Endodermal cell (in vitro differentiated cells): ENCODE measurements at regions not wholly inside any gene's neighbourhood (a gene's known extent, or its start where the extent isn't known, plus 50 kb on each side); places are given as distances from the start of the nearest gene placed in this dataset.
"Not testable (repeated sequence)": the region's sequence is repeated elsewhere in the genome, so short reads cannot be mapped to it uniquely, and the experiment has no call there.

Source experiments
- DNase-seq: peaks from one replicate; pipeline ENCODE4 v3.0.0-alpha.2; 2017
- H3K27ac ChIP-seq: 2 replicates; pipeline ENCODE4 v1.5.1; 2013; ENCODE audit warnings: mild to moderate bottlenecking, low read depth, low read length, moderate library complexity
- H3K27me3 ChIP-seq: 2 replicates; pipeline ENCODE4 v1.6.1; 2013; ENCODE audit warnings: mild to moderate bottlenecking, low read length, moderate library complexity; ENCODE audit not compliant: insufficient read depth, control insufficient read depth, poor library complexity, severe bottlenecking
- H3K36me3 ChIP-seq: 2 replicates; pipeline ENCODE4 v1.7.0; 2013; ENCODE audit warnings: mild to moderate bottlenecking, low read length, moderate library complexity; ENCODE audit not compliant: control insufficient read depth, insufficient read depth
- H3K4me1 ChIP-seq: one replicate; pipeline ENCODE4 v1.7.0; 2013; ENCODE audit warnings: low read length; ENCODE audit not compliant: control insufficient read depth, insufficient read depth
- H3K4me3 ChIP-seq: 2 replicates; pipeline ENCODE4 v1.5.1; 2013; ENCODE audit warnings: mild to moderate bottlenecking, low read length, moderate library complexity
- H3K9ac ChIP-seq: 2 replicates; pipeline ENCODE4 v1.6.1; 2013; ENCODE audit warnings: mild to moderate bottlenecking, low read length, moderate library complexity; ENCODE audit not compliant: poor library complexity, severe bottlenecking; ENCODE audit errors: extremely low read depth
- H3K9me3 ChIP-seq: 2 replicates; pipeline ENCODE4 v1.6.1; 2013; ENCODE audit warnings: mild to moderate bottlenecking, low read length, moderate library complexity; ENCODE audit not compliant: control insufficient read depth
- H3K27ac Mint-ChIP-seq: 2 replicates; pipeline ENCODE4 v1.8.0; 2020; ENCODE audit warnings: mixed read lengths
- H3K27me3 Mint-ChIP-seq: 2 replicates; pipeline ENCODE4 v1.8.0; 2021; ENCODE audit warnings: mild to moderate bottlenecking, mixed read lengths; ENCODE audit not compliant: insufficient read depth
- H3K36me3 Mint-ChIP-seq: 2 replicates; pipeline ENCODE4 v1.8.0; 2020; ENCODE audit warnings: low read depth, mixed read lengths
- H3K4me1 Mint-ChIP-seq: 2 replicates; pipeline ENCODE4 v1.8.0; 2020; ENCODE audit warnings: mixed read lengths
- H3K4me3 Mint-ChIP-seq: 2 replicates; pipeline ENCODE4 v1.8.0; 2020; ENCODE audit warnings: mild to moderate bottlenecking, moderate library complexity, mixed read lengths
- H3K9me3 Mint-ChIP-seq: 2 replicates; pipeline ENCODE4 v1.8.0; 2020; ENCODE audit warnings: mild to moderate bottlenecking, mixed read lengths
- CTCF ChIP-seq: fragments of 200-600 bp; sonication (generic); conservative IDR thresholded peaks from 2 replicates; pipeline ENCODE4 v1.5.0; 2021; ENCODE audit warnings: antibody characterized with exemption, mild to moderate bottlenecking
- WGBS, 2 experiments: methylation state at CpG; one replicate each; pipeline versions ENCODE4 v1.1.5 to v1.1.7; 2013; ENCODE audit warnings: missing lambda C conversion rate in 2 of 2, mixed read lengths in 1 of 2; ENCODE audit not compliant: insufficient coverage in 1 of 2, insufficient read length in 1 of 2; 5-methylcytosine and 5-hydroxymethylcytosine counted together

GRCh38 chr5:53302529-53302928 lies 177.9 kb upstream of the FST start:
- H3K27ac Mint-ChIP-seq = no peak overlapping the region
- DNase-seq = no peak
- peaks cover 11% of the 10 kb centered on the region for H3K9me3 Mint-ChIP-seq
- H3K36me3 Mint-ChIP-seq = no peaks in the 10 kb centered on the region
- TF ChIP-seq CTCF = no peak
- WGBS, 2 experiments = 89 to 100% methylated on average over 1 of the region's 1 CpG
- H3K27ac ChIP-seq = no peak overlapping the region
- H3K27me3 ChIP-seq = no peaks in the 10 kb centered on the region
- H3K4me3 Mint-ChIP-seq = no peak overlapping the region
- H3K36me3 ChIP-seq = no peaks in the 10 kb centered on the region
- H3K9ac ChIP-seq = no peak overlapping the region
- no peaks in the 10 kb centered on the region for H3K4me1 ChIP-seq
- no peak overlapping the region for H3K4me3 ChIP-seq
- no peaks in the 10 kb centered on the region for H3K9me3 ChIP-seq
- no peaks in the 10 kb centered on the region for H3K27me3 Mint-ChIP-seq
- no peaks in the 10 kb centered on the region for H3K4me1 Mint-ChIP-seq

DNA sequence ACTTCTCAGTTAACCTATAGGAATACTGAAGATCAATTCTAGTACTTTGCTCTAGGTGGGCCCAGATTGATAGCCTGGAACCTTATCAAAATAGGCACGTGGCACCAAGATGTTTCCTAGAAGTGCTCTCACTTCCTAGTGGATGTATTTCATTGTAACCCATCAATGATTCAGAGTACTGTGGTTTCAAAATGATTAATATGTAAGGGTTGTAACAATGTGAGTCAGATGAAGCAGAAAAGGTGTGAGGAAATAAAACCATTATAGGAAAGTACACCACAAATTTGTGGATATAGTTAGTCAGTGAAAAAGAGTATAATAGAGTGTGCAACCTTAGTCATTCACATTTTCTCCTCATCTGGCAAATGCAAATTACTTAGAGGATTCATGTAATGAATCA lies 177.3 kb upstream of the FST start:
- no peak overlapping the region for H3K4me3 Mint-ChIP-seq
- TF ChIP-seq CTCF = no peak
- H3K9ac ChIP-seq = no peak overlapping the region
- no peak overlapping the region for H3K27ac ChIP-seq
- 83 to 93% methylated on average over 1 of the region's 1 CpG for WGBS, 2 experiments
- H3K9me3 Mint-ChIP-seq = peaks cover 14% of the 10 kb centered on the region
- no peaks in the 10 kb centered on the region for H3K36me3 ChIP-seq
- H3K4me1 Mint-ChIP-seq = no peaks in the 10 kb centered on the region
- no peaks in the 10 kb centered on the region for H3K36me3 Mint-ChIP-seq
- H3K4me1 ChIP-seq = no peaks in the 10 kb centered on the region
- DNase-seq = no peak
- H3K27me3 ChIP-seq = no peaks in the 10 kb centered on the region
- no peak overlapping the region for H3K27ac Mint-ChIP-seq
- H3K4me3 ChIP-seq = no peak overlapping the region
- H3K9me3 ChIP-seq = no peaks in the 10 kb centered on the region
- no peaks in the 10 kb centered on the region for H3K27me3 Mint-ChIP-seq

- not testable (repeated sequence) for H3K36me3 ChIP-seq, H3K4me1 Mint-ChIP-seq, H3K36me3 Mint-ChIP-seq, H3K4me1 ChIP-seq, H3K27ac ChIP-seq, H3K27me3 ChIP-seq, H3K4me3 ChIP-seq, DNase-seq, H3K27me3 Mint-ChIP-seq, H3K4me3 Mint-ChIP-seq, H3K9me3 ChIP-seq, H3K27ac Mint-ChIP-seq, H3K9ac ChIP-seq
- H3K9me3 Mint-ChIP-seq = peaks cover 18% of the 10 kb centered on the region
- WGBS, 2 experiments = 75 to 100% methylated on average over 1 of the region's 1 CpG
These were observed 175.1 kb upstream of the FST start for GRCh38 chr5:53305316-53305715.

DNA sequence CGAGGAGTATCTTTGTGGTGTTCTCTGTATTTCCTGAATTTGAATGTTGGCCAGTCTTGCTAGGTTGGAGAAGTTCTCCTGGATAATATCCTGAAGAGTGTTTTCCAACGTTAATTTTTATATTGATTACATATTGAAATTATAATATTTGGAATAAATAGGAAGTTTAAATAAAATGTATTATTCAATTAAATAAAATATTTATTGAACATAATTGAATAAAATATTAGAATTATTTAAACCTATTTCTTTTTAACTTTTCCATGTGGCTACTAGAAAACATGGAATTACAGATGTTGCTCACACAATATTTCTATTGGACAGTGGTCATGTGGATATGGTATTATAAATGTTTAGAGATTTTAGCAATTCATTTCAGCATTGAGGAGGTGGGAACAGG lies 170.8 kb upstream of the FST start:
- Histone ChIP-seq H3K36me3 (no peaks in the 10 kb centered on the region), H3K9ac (no peak overlapping the region), H3K27me3 (no peaks in the 10 kb centered on the region), H3K4me1 (no peaks in the 10 kb centered on the region), H3K9me3 (no peaks in the 10 kb centered on the region), H3K4me3 (no peak overlapping the region), H3K27ac (no peak overlapping the region)
- WGBS, 2 experiments = no CpG with 5 or more reads among the region's 2 CpGs
- DNase-seq = no peak
- Mint-ChIP-seq H3K36me3 (no peaks in the 10 kb centered on the region), H3K4me1 (peaks cover 9% of the 10 kb centered on the region), H3K4me3 (no peak overlapping the region), H3K27ac (no peak overlapping the region), H3K9me3 (peaks cover 18% of the 10 kb centered on the region), H3K27me3 (no peaks in the 10 kb centered on the region)
- TF ChIP-seq CTCF = no peak
